Common myeloid progenitor, CD34-positive (primary cell): ENCODE measurements at regions not wholly inside any gene's neighbourhood (a gene's known extent, or its start where the extent isn't known, plus 50 kb on each side); places are given as distances from the start of the nearest gene placed in this dataset.
A peak's percentile ranks its signal among the peaks of the same experiment; 100 is the strongest.

Experiments used
- CTCF ChIA-PET: fragments of 350-600 bp; sonication (Branson Sonifier 250); formaldehyde crosslinking; loops from one replicate; lab custom pipeline; 2021; ENCODE audit warnings: antibody characterized with exemption; lab: Charles Lee
- POLR2A ChIA-PET: fragments of 350-600 bp; sonication (Branson Sonifier 250); formaldehyde crosslinking; loops from one replicate; lab custom pipeline; 2021; ENCODE audit warnings: antibody characterized with exemption; lab: Charles Lee
- DNase-seq, 3 donors: peaks; one replicate each; pipeline versions ENCODE4 v3.0.0 to v3.0.0-alpha.2; 2013
- H3K27ac ChIP-seq, 2 experiments: 1 replicate in 1 of 2; 2 replicates in 1 of 2; pipeline ENCODE4 v1.7.0; 2013; ENCODE audit warnings: inconsistent platforms in 2 of 2, low read length in 2 of 2, mild to moderate bottlenecking in 2 of 2, low read depth in 1 of 2, moderate library complexity in 1 of 2; ENCODE audit not compliant: severe bottlenecking in 2 of 2, insufficient read depth in 1 of 2, poor library complexity in 1 of 2
- H3K27me3 ChIP-seq, 5 experiments: replicated peaks in 2 of 5; 1 replicate in 3 of 5; 2 replicates in 2 of 5; pipeline versions ENCODE4 v1.6.1 to v1.7.0; 2013; ENCODE audit warnings: low read length in 4 of 5, mild to moderate bottlenecking in 2 of 5, moderate library complexity in 2 of 5, inconsistent platforms in 1 of 5; ENCODE audit not compliant: insufficient read depth in 5 of 5, control insufficient read depth in 4 of 5
- H3K36me3 ChIP-seq, 4 experiments: 1 replicate in 2 of 4; 2 replicates in 2 of 4; pipeline versions ENCODE4 v1.6.1 to v1.7.0; 2013; ENCODE audit warnings: low read length in 3 of 4, control low read depth in 1 of 4, mild to moderate bottlenecking in 1 of 4; ENCODE audit not compliant: control insufficient read depth in 4 of 4, insufficient read depth in 4 of 4
- H3K4me1 ChIP-seq, 4 experiments: 1 replicate in 3 of 4; 2 replicates in 1 of 4; pipeline versions ENCODE4 v1.6.1 to v1.7.1; 2013; ENCODE audit warnings: low read length in 3 of 4, mild to moderate bottlenecking in 3 of 4, control low read depth in 1 of 4, inconsistent platforms in 1 of 4, moderate library complexity in 1 of 4; ENCODE audit not compliant: control insufficient read depth in 4 of 4, insufficient read depth in 4 of 4; ENCODE audit errors: control extremely low read depth in 1 of 4
- H3K4me3 ChIP-seq, 7 experiments: 1 replicate in 4 of 7; 2 replicates in 3 of 7; pipeline versions ENCODE4 v1.5.1 to v1.7.0; 2013; ENCODE audit warnings: mild to moderate bottlenecking in 7 of 7, low read length in 6 of 7, moderate library complexity in 6 of 7, inconsistent platforms in 2 of 7, low read depth in 2 of 7, control low read depth in 1 of 7; ENCODE audit not compliant: insufficient read depth in 4 of 7, control insufficient read depth in 1 of 7; ENCODE audit errors: extremely low read depth in 1 of 7
- H3K9me3 ChIP-seq, 5 experiments: 1 replicate in 4 of 5; 2 replicates in 1 of 5; pipeline versions ENCODE4 v1.6.1 to v1.7.1; 2013; ENCODE audit warnings: low read length in 4 of 5, mild to moderate bottlenecking in 2 of 5, inconsistent platforms in 1 of 5, low read depth in 1 of 5, moderate library complexity in 1 of 5; ENCODE audit not compliant: control insufficient read depth in 4 of 5, insufficient read depth in 2 of 5; ENCODE audit errors: control extremely low read depth in 1 of 5
- WGBS: methylation state at CpG from one replicate; pipeline ENCODE4 v1.1.5; 2013; ENCODE audit not compliant: insufficient coverage; 5-methylcytosine and 5-hydroxymethylcytosine counted together

DNA sequence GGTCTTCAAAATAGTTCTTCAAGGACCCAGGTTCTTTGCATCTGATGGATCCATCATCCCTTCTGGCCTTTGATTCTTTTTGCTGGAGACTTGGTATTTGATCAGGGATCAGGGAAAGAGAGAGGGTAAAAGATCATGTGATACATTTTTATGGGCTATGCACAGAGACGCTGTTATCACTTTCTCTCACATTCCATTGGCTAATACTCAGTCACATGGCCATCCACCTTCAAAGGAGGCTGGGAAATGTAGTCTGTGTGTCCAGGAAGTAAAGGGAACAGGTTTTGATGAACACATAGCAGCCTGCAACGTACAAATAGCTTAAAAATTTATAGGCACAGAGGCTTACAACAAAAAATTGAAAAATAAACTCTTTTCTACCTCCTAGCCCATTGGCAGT, 629.6 kb upstream of the FANCL start:
- H3K9me3 ChIP-seq, result no peaks in the 10 kb centered on the region
- H3K27me3 ChIP-seq, result no peaks in the 10 kb centered on the region
- ChIA-PET CTCF (interaction anchor here (1.4 kb wide), 1 partner anchor 29 kb away, joined by 3 read pairs; no protein-coding TSS in a partner anchor), POLR2A (no interaction called here)
- H3K4me3 ChIP-seq, result no peak overlapping the region
- no peak overlapping the region for H3K27ac ChIP-seq
- no peaks in the 10 kb centered on the region for H3K4me1 ChIP-seq
- H3K36me3 ChIP-seq, result peaks cover 0 to 6% (median 0%) of the 10 kb centered on the region in 4 experiments
- 100% methylated on average over 1 of the region's 2 CpGs for WGBS
- DNase-seq, result peak in 1 of 3 donors; percentile 18

DNA sequence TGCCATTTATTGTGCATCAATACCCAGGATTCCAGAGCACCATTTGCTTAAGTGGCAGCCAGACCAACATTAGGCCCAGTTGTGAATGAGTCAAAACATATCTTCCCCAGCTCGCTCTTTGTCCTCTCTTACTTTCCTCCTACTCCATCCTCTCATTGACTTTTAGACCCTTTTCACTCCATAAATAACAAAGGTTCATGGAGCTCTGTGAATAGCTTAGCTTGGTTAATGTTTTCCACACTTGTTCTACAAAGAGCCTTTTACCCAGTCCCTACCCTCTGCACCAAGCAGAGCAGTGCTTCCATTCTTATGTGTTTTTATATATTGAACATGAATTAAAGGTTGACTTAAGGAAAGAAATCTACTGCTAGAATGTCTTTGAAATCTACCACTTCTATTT, 625.8 kb upstream of the FANCL start:
- Histone ChIP-seq H3K36me3 (peaks cover 0 to 9% (median 0%) of the 10 kb centered on the region in 4 experiments), H3K4me3 (no peak overlapping the region), H3K27ac (no peak overlapping the region), H3K9me3 (no peaks in the 10 kb centered on the region), H3K27me3 (no peaks in the 10 kb centered on the region), H3K4me1 (no peaks in the 10 kb centered on the region)
- WGBS, result no CpG with 5 or more reads among the region's 1 CpG
- DNase-seq, result no peak
- POLR2A ChIA-PET, result no interaction called here
- CTCF ChIA-PET, result no interaction called here

DNA sequence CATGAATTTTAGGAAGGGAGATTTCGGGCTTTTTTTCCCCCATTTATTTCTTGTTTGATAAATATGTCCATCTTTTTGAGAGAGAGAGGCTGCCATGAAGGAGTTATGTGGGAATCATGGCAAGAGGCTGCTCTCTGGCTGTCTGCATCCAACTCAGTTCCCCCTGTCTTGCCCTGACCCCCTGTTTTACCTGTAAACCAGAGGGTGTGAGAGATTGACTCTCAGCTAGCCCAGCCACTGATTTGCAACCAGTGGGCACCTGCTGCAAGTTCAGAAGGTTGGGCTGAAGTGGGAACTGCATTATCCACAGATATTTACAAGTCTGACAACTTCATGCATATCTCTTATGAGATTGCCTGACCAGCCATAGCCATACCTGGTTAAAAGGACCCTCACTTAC, 625.4 kb upstream of the FANCL start:
- no peaks in the 10 kb centered on the region for H3K27me3 ChIP-seq
- H3K4me3 ChIP-seq, result no peak overlapping the region
- 86% methylated on average over 1 of the region's 1 CpG for WGBS
- no peaks in the 10 kb centered on the region for H3K9me3 ChIP-seq
- H3K36me3 ChIP-seq, result peaks cover 0 to 13% (median 0%) of the 10 kb centered on the region in 4 experiments
- ChIA-PET CTCF (no interaction called here), POLR2A (no interaction called here)
- DNase-seq, result no peak
- no peak overlapping the region for H3K27ac ChIP-seq
- H3K4me1 ChIP-seq, result no peaks in the 10 kb centered on the region

DNA sequence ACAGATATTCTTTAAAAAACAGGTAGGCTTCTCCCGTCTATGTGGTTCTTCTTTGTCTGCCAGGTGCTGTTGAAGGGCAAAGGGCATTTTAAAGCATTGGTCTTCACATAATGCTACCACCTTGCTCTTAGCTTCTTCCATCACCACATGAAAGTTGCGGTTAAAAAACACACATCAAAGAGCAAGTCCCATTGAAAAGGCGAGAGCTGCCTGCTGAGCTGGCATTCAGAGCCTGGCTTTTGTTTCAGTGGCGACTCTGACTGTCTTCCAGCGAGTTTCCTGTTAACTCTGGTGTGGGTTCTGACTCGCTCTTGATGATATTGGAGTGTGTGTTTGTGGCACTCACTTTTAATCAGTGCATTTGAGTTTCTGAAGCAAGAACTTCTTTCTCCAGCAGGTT, 624.9 kb upstream of the FANCL start:
- CTCF ChIA-PET, result no interaction called here
- no peak overlapping the region for H3K27ac ChIP-seq
- DNase-seq, result no peak
- H3K9me3 ChIP-seq, result no peaks in the 10 kb centered on the region
- peaks cover 0 to 13% (median 0%) of the 10 kb centered on the region in 4 experiments for H3K36me3 ChIP-seq
- no peaks in the 10 kb centered on the region for H3K4me1 ChIP-seq
- H3K27me3 ChIP-seq, result no peaks in the 10 kb centered on the region
- POLR2A ChIA-PET, result no interaction called here
- no peak overlapping the region for H3K4me3 ChIP-seq
- 96% methylated on average over 3 of the region's 6 CpGs for WGBS

DNA sequence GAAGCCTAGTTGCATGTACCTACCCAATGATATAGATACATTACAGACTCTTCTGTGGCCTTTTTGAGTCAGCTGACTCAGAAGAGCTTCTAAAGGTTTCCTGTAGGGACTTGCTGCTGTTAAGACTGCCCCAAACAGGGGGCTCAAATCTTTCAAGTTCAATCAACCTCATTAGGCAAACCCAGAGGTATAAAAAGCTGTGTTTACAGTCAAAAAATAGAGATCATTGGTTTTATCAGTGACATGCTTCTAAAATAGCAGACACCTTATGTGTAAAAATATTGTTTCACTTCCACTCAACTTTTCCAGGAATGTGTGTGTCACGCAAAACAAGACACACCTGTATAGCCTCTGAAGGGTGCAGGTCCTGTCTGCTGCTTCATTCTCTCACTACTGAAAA, 624.3 kb upstream of the FANCL start:
- CTCF ChIA-PET, result no interaction called here
- peaks cover 0 to 13% (median 0%) of the 10 kb centered on the region in 4 experiments for H3K36me3 ChIP-seq
- H3K4me1 ChIP-seq, result no peaks in the 10 kb centered on the region
- POLR2A ChIA-PET, result no interaction called here
- H3K27ac ChIP-seq, result no peak overlapping the region
- H3K27me3 ChIP-seq, result no peaks in the 10 kb centered on the region
- no peaks in the 10 kb centered on the region for H3K9me3 ChIP-seq
- no peak for DNase-seq
- WGBS, result 100% methylated on average over 1 of the region's 1 CpG
- no peak overlapping the region for H3K4me3 ChIP-seq

DNA sequence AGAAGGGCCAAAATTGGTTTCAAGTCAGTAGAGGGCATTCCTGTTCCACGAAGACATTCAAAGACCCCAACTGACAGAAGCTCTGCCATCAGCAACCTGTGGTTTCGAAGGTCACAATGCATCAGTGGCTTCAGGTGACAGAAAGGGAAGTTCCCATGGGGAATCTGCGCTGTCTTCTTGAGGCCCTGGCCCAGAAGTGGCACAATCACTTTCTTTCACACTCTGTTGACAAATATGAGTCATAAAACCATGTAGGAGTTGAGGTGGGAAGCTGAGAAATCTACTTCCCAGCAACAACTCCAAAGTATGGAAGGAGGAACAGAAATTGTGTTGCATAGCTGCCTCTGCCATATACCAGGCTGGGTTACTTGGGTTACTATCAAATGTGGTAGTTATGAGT, 621.1 kb upstream of the FANCL start:
- no peak overlapping the region for H3K27ac ChIP-seq
- POLR2A ChIA-PET, result no interaction called here
- WGBS, result 100% methylated on average over 2 of the region's 3 CpGs
- CTCF ChIA-PET, result no interaction called here
- DNase-seq, result peak in 2 of 3 donors; percentile 8
- no peak overlapping the region for H3K4me3 ChIP-seq
- H3K27me3 ChIP-seq, result no peaks in the 10 kb centered on the region
- peaks cover 0 to 4% (median 0%) of the 10 kb centered on the region in 5 experiments for H3K9me3 ChIP-seq
- H3K36me3 ChIP-seq, result peaks cover 0 to 11% (median 0%) of the 10 kb centered on the region in 4 experiments
- H3K4me1 ChIP-seq, result no peaks in the 10 kb centered on the region

DNA sequence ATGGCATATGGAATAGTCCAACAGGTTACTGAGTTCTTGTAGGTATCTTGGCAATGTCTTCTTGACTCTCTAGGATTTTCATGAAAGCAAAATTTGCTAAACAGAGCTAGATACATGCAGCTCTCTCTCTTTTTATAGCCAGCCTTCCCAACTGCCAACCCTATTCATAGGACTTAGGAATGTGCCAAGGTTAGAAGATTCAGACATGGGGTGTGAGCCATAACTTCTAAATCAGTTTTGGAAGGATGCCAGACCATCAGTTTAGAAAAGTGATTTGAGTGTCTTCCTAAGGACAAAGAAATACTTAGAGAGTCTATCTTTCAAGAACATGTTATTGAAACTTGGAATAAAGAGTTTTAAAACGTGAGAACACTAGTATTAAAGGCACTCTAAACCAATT, 619.5 kb upstream of the FANCL start:
- peaks cover 0 to 25% (median 0%) of the 10 kb centered on the region in 4 experiments for H3K36me3 ChIP-seq
- DNase-seq, result no peak
- ChIA-PET CTCF (no interaction called here), POLR2A (no interaction called here)
- H3K4me1 ChIP-seq, result no peaks in the 10 kb centered on the region
- WGBS, result no CpG with 5 or more reads among the region's 1 CpG
- H3K27ac ChIP-seq, result no peak overlapping the region
- no peaks in the 10 kb centered on the region for H3K27me3 ChIP-seq
- no peak overlapping the region for H3K4me3 ChIP-seq
- peaks cover 0 to 11% (median 4%) of the 10 kb centered on the region in 5 experiments for H3K9me3 ChIP-seq
